ENCODE measurements at regions not wholly inside any gene's neighbourhood (a gene's known extent, or its start where the extent isn't known, plus 50 kb on each side); places are given as distances from the start of the nearest gene placed in this dataset.

DNA sequence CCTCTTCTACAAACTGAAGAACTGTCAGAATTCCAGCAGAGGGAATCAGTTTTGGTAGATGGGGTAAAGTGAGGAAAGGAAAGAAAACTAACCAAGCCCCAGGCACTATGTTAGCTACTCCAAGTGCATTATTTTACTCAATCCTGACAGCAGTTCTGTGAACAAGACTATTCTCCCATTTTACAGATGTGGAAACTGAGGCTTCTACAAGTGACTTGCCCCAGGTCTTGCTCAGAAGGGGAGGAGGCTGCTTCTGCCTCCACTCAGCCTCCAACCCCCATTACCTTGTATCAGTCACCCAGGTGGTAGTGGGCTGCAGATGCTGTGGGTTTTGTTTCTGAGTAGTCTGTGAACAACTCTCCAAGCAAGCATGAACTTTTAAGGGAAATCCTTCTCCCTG, 315.2 kb upstream of the MAF start:
- Histone ChIP-seq H3K36me3 (ENCODE audit: insufficient read depth, low read length) (no peaks in the 10 kb centered on the region), H3K4me3 (ENCODE audit: low read length) (no peak overlapping the region), H3K9me3 (ENCODE audit: control insufficient read depth in 1 of 2, insufficient read depth in 1 of 2, low read length in 2 of 2) (no peaks in the 10 kb centered on the region), H3K27me3 (ENCODE audit: control insufficient read depth in 1 of 2, insufficient read depth in 2 of 2, low read length in 2 of 2) (no peaks in the 10 kb centered on the region), H3K27ac (ENCODE audit: low read depth in 1 of 2, low read length in 2 of 2) (no peak overlapping the region), H3K4me1 (ENCODE audit: insufficient read depth, low read length) (no peaks in the 10 kb centered on the region)
- POLR2A ChIA-PET: no interaction called here
- CTCF ChIA-PET: interaction anchor here (0.6 kb wide), 1 partner anchor 472 kb away, joined by 3 read pairs; no protein-coding TSS in a partner anchor
- Mint-ChIP-seq H3K36me3 (ENCODE audit: low read depth) (no peaks in the 10 kb centered on the region), H3K27me3 (peaks cover 4% of the 10 kb centered on the region), H3K4me1 (ENCODE audit: low read depth) (no peaks in the 10 kb centered on the region), H3K4me3 (no peak overlapping the region), H3K27ac (no peak overlapping the region), H3K9me3 (no peaks in the 10 kb centered on the region)
- ATAC-seq (ENCODE audit: poor library complexity): no peak
- intact Hi-C loops (cut with DNase I, micrococcal nuclease): no loop called here
- DNase-seq: no peak
- TF ChIP-seq, protein P1, sequence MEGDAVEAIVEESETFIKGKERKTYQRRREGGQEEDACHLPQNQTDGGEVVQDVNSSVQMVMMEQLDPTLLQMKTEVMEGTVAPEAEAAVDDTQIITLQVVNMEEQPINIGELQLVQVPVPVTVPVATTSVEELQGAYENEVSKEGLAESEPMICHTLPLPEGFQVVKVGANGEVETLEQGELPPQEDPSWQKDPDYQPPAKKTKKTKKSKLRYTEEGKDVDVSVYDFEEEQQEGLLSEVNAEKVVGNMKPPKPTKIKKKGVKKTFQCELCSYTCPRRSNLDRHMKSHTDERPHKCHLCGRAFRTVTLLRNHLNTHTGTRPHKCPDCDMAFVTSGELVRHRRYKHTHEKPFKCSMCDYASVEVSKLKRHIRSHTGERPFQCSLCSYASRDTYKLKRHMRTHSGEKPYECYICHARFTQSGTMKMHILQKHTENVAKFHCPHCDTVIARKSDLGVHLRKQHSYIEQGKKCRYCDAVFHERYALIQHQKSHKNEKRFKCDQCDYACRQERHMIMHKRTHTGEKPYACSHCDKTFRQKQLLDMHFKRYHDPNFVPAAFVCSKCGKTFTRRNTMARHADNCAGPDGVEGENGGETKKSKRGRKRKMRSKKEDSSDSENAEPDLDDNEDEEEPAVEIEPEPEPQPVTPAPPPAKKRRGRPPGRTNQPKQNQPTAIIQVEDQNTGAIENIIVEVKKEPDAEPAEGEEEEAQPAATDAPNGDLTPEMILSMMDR (IDR thresholded peaks at IDR 0.05): no peak

DNA sequence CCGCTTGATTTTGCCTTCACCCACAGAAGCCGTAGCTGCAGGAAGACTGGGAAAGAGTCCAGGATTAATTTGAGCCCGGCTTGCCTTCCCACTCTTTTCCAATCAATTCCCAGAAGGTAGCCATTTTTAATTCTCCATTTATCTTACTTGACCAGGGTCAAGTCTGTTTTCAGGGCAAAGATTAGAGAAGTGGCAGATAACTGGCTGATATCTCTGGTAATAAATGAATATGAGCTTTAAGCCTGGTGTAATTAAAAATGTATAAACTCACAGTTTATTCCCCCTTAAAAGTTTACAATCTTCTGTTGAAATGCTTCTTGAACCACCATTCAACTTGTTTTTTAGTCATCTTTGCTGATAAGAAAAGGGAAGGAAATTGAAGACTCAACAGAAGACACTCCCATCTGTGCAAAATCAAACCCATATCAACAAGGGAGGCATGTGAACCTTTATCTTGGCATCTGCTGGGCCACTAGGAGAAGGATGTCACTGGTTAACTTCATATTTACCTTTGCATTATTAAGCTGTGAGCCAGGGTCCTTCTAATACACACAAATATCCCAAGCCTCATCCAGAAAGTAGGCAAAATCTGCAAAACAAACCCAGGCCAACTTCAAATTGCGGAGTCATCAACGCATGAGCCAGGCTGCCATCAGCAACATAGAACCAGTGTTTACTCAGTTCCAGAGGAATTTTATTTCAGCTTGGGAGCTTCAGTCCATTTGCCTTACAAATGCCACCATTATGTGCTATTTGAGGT, 314.6 kb upstream of the MAF start:
- TF ChIP-seq, protein P1 (IDR thresholded peaks at IDR 0.05): no peak
- Histone ChIP-seq H3K36me3 (ENCODE audit: insufficient read depth, low read length) (no peaks in the 10 kb centered on the region), H3K27ac (ENCODE audit: low read depth in 1 of 2, low read length in 2 of 2) (no peak overlapping the region), H3K4me3 (ENCODE audit: low read length) (no peak overlapping the region), H3K4me1 (ENCODE audit: insufficient read depth, low read length) (no peaks in the 10 kb centered on the region), H3K9me3 (ENCODE audit: control insufficient read depth in 1 of 2, insufficient read depth in 1 of 2, low read length in 2 of 2) (no peaks in the 10 kb centered on the region), H3K27me3 (ENCODE audit: control insufficient read depth in 1 of 2, insufficient read depth in 2 of 2, low read length in 2 of 2) (no peaks in the 10 kb centered on the region)
- intact Hi-C loops (cut with DNase I, micrococcal nuclease): no loop called here
- CTCF ChIA-PET: interaction anchor here (0.6 kb wide), 1 partner anchor 472 kb away, joined by 3 read pairs; no protein-coding TSS in a partner anchor
- H3K4me1 Mint-ChIP-seq (ENCODE audit: low read depth): no peaks in the 10 kb centered on the region
- H3K27ac Mint-ChIP-seq: no peak overlapping the region
- DNase-seq: no peak
- H3K36me3 Mint-ChIP-seq (ENCODE audit: low read depth): no peaks in the 10 kb centered on the region
- no peak for ATAC-seq (ENCODE audit: poor library complexity)
- peaks cover 4% of the 10 kb centered on the region for H3K27me3 Mint-ChIP-seq
- H3K9me3 Mint-ChIP-seq: no peaks in the 10 kb centered on the region
- POLR2A ChIA-PET: no interaction called here
- H3K4me3 Mint-ChIP-seq: no peak overlapping the region

DNA sequence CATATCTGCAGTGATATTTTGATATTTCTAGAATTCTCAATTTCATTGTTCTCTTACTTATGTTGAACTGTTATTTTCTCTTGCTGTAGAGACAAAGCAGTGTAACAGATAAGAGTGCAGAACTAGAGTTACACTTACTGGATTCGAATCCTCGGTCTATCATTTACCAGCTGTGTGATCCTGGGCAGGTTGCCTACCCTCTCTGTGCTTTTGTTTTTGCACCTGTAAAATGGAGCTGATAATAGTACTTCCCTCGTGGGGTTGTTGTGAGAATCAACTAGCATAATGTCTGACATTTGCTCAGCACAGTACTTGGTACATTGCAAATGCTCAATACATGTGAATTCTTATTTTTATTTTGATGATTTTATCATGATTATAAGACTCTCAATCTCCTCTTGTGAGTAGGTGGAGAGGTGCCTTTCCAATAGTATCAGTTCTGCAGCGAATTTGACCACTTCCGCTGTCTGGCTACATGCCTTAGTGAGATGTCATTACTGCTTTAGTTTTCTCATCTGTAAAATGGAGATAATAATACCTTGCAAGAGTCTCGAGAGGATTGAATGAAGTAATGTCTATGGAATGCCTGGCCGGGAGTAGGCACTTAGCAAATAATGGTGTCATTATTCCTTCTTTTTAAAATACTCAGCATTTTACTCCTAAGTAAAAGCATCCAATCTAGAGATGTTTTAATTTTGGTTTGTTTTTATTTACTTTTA, 312.2 kb upstream of the MAF start:
- H3K27ac ChIP-seq (ENCODE audit: low read depth in 1 of 2, low read length in 2 of 2): no peak overlapping the region
- Mint-ChIP-seq H3K36me3 (ENCODE audit: low read depth) (no peaks in the 10 kb centered on the region), H3K27ac (no peak overlapping the region), H3K4me3 (no peak overlapping the region), H3K9me3 (no peaks in the 10 kb centered on the region), H3K27me3 (no peaks in the 10 kb centered on the region), H3K4me1 (ENCODE audit: low read depth) (no peaks in the 10 kb centered on the region)
- ChIA-PET CTCF (no interaction called here), POLR2A (no interaction called here)
- no peaks in the 10 kb centered on the region for H3K36me3 ChIP-seq (ENCODE audit: insufficient read depth, low read length)
- TF ChIP-seq, protein P1 (IDR thresholded peaks at IDR 0.05): no peak
- intact Hi-C loops (cut with DNase I, micrococcal nuclease): no loop called here
- no peaks in the 10 kb centered on the region for H3K4me1 ChIP-seq (ENCODE audit: insufficient read depth, low read length)
- ATAC-seq (ENCODE audit: poor library complexity): no peak
- H3K9me3 ChIP-seq (ENCODE audit: control insufficient read depth in 1 of 2, insufficient read depth in 1 of 2, low read length in 2 of 2): no peaks in the 10 kb centered on the region
- H3K4me3 ChIP-seq (ENCODE audit: low read length): no peak overlapping the region
- no peak for DNase-seq
- no peaks in the 10 kb centered on the region for H3K27me3 ChIP-seq (ENCODE audit: control insufficient read depth in 1 of 2, insufficient read depth in 2 of 2, low read length in 2 of 2)

All from CD4-positive, alpha-beta T cell (primary cell).